ENCODE measurements at regions not wholly inside any gene's neighbourhood (a gene's known extent, or its start where the extent isn't known, plus 50 kb on each side); places are given as distances from the start of the nearest gene placed in this dataset.

- TF ChIP-seq FOXM1 (IDR thresholded peaks at IDR 0.05; ENCODE audit: borderline replicate concordance) (no peak), NFRKB (IDR thresholded peaks at IDR 0.05) (no peak), PKNOX1 (IDR thresholded peaks at IDR 0.05) (no peak), BHLHE40 (IDR thresholded peaks at IDR 0.05; ENCODE audit: borderline replicate concordance) (no peak), SUZ12 (IDR thresholded peaks at IDR 0.05) (no peak), ELF4 (IDR thresholded peaks at IDR 0.05) (no peak), SP1 (IDR thresholded peaks at IDR 0.05) (no peak), TARDBP (IDR thresholded peaks at IDR 0.05) (no peak), CTBP1 (IDR thresholded peaks at IDR 0.05; ENCODE audit: borderline replicate concordance) (no peak), HDGF (IDR thresholded peaks at IDR 0.05; ENCODE audit: borderline replicate concordance) (no peak), FOXA1 (IDR thresholded peaks at IDR 0.05) (no peak), FOXK2 (IDR thresholded peaks at IDR 0.05) (no peak)
These were observed 106.0 kb downstream of the BMS1 start for GRCh38 chr10:42888504-42889095.

All from HEK293T (cell line).